ENCODE measurements at regions not wholly inside any gene's neighbourhood (a gene's known extent, or its start where the extent isn't known, plus 50 kb on each side); places are given as distances from the start of the nearest gene placed in this dataset.

DNA sequence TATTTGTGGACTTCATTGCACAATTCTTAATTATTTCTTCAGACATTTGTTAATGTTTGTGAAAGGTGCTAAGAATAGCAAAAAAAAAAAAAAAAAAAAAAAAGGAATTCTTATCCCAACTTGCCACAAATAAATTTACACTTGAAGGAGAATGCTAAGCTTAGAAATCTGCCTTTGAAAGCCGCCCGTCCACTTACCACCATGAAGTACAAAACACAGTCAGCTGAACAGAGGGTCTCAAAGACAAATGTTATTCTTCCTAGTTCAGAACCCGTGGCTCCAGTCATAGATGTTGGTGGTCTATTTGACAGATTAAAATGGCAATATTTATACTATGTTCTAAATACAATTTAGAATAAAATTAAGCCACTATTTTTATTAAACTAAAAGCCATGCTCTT lies 141.2 kb downstream of the ELAPOR2 start:
- DNase-seq = no peak
- Mint-ChIP-seq H3K27ac (no peak overlapping the region), H3K4me1 (ENCODE audit: low read depth) (no peaks in the 10 kb centered on the region), H3K36me3 (ENCODE audit: low read depth) (no peaks in the 10 kb centered on the region), H3K27me3 (peaks cover 9% of the 10 kb centered on the region), H3K4me3 (no peak overlapping the region), H3K9me3 (no peaks in the 10 kb centered on the region)
- no peak for TF ChIP-seq CTCF (IDR thresholded peaks at IDR 0.05)
- ChIA-PET CTCF (interaction anchor here (1.0 to 1.1 kb wide), 2 partner anchors 230 to 263 kb away, joined by 3 to 4 read pairs; no protein-coding TSS in a partner anchor), POLR2A (no interaction called here)
- no peaks in the 10 kb centered on the region for H3K4me1 ChIP-seq (ENCODE audit: insufficient read depth, low read length)
- H3K27me3 ChIP-seq (ENCODE audit: control insufficient read depth in 1 of 2, insufficient read depth in 2 of 2, low read length in 2 of 2) = no peaks in the 10 kb centered on the region
- intact Hi-C loops (cut with DNase I, micrococcal nuclease) = no loop called here
- no peaks in the 10 kb centered on the region for H3K9me3 ChIP-seq (ENCODE audit: control insufficient read depth in 1 of 2, insufficient read depth in 1 of 2, low read length in 2 of 2)
- no peak overlapping the region for H3K4me3 ChIP-seq (ENCODE audit: low read length)
- no peaks in the 10 kb centered on the region for H3K36me3 ChIP-seq (ENCODE audit: insufficient read depth, low read length)
- no peak overlapping the region for H3K27ac ChIP-seq (ENCODE audit: low read depth in 1 of 2, low read length in 2 of 2)
- no peak for ATAC-seq (ENCODE audit: poor library complexity)

GRCh38 chr7:86916277-86916825 lies 143.1 kb downstream of the ELAPOR2 start:
- H3K4me3 ChIP-seq (ENCODE audit: low read length) = no peak overlapping the region
- H3K4me3 Mint-ChIP-seq = no peak overlapping the region
- no peak for DNase-seq
- intact Hi-C loops (cut with DNase I, micrococcal nuclease) = no loop called here
- no peak for ATAC-seq (ENCODE audit: poor library complexity)
- no peak overlapping the region for H3K27ac Mint-ChIP-seq
- H3K27me3 ChIP-seq (ENCODE audit: control insufficient read depth in 1 of 2, insufficient read depth in 2 of 2, low read length in 2 of 2) = no peaks in the 10 kb centered on the region
- H3K4me1 ChIP-seq (ENCODE audit: insufficient read depth, low read length) = no peaks in the 10 kb centered on the region
- no peak overlapping the region for H3K27ac ChIP-seq (ENCODE audit: low read depth in 1 of 2, low read length in 2 of 2)
- no peak for TF ChIP-seq CTCF (IDR thresholded peaks at IDR 0.05)
- no peaks in the 10 kb centered on the region for H3K9me3 Mint-ChIP-seq
- POLR2A ChIA-PET = no interaction called here
- no peaks in the 10 kb centered on the region for H3K36me3 Mint-ChIP-seq (ENCODE audit: low read depth)
- peaks cover 11% of the 10 kb centered on the region for H3K27me3 Mint-ChIP-seq
- no peaks in the 10 kb centered on the region for H3K9me3 ChIP-seq (ENCODE audit: control insufficient read depth in 1 of 2, insufficient read depth in 1 of 2, low read length in 2 of 2)
- H3K4me1 Mint-ChIP-seq (ENCODE audit: low read depth) = no peaks in the 10 kb centered on the region
- CTCF ChIA-PET = interaction anchor here (2.7 kb wide), 1 partner anchor 10 kb away, joined by 11 read pairs; no protein-coding TSS in a partner anchor
- H3K36me3 ChIP-seq (ENCODE audit: insufficient read depth, low read length) = no peaks in the 10 kb centered on the region

DNA sequence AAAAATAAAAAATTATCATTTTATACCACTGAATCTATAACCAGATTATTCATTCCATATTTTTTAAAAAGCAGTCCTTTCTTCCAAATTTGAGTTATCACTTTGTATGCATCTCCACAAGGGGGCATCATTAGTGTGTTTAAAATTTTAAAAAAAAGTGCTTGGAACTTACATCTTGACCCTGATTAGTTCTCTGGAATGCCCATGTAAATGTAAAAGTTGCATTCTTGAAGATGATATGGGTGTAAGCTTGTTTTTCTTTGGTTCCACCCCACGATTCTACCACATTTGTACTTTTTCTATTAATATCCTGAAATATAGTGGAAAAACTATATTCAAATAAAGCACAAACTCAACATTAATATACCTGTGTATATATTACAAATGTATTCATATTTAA lies 144.9 kb downstream of the ELAPOR2 start:
- DNase-seq (peak in 3 of 14 experiments; percentile 11 to 27 (median 16)), ATAC-seq (ENCODE audit: poor library complexity) (no peak)
- no peaks in the 10 kb centered on the region for H3K4me1 ChIP-seq (ENCODE audit: insufficient read depth, low read length)
- H3K9me3 Mint-ChIP-seq = no peaks in the 10 kb centered on the region
- ChIA-PET CTCF (interaction anchor here (1.0 to 2.7 kb wide), 3 partner anchors 9 to 234 kb away, joined by 3 to 11 read pairs (median 3); no protein-coding TSS in a partner anchor), POLR2A (no interaction called here)
- TF ChIP-seq CTCF (IDR thresholded peaks at IDR 0.05) = peak; percentile 56
- H3K27me3 ChIP-seq (ENCODE audit: control insufficient read depth in 1 of 2, insufficient read depth in 2 of 2, low read length in 2 of 2) = no peaks in the 10 kb centered on the region
- no peak overlapping the region for H3K4me3 ChIP-seq (ENCODE audit: low read length)
- no peaks in the 10 kb centered on the region for H3K4me1 Mint-ChIP-seq (ENCODE audit: low read depth)
- no peaks in the 10 kb centered on the region for H3K9me3 ChIP-seq (ENCODE audit: control insufficient read depth in 1 of 2, insufficient read depth in 1 of 2, low read length in 2 of 2)
- no peaks in the 10 kb centered on the region for H3K36me3 Mint-ChIP-seq (ENCODE audit: low read depth)
- H3K4me3 Mint-ChIP-seq = no peak overlapping the region
- no peak overlapping the region for H3K27ac ChIP-seq (ENCODE audit: low read depth in 1 of 2, low read length in 2 of 2)
- intact Hi-C loops (cut with DNase I, micrococcal nuclease) = loop anchor here in 1 of 2 experiments (5.0 kb wide), 1 partner anchor 503 kb away; no protein-coding TSS in a partner anchor
- H3K27me3 Mint-ChIP-seq = peaks cover 9% of the 10 kb centered on the region
- H3K27ac Mint-ChIP-seq = no peak overlapping the region
- no peaks in the 10 kb centered on the region for H3K36me3 ChIP-seq (ENCODE audit: insufficient read depth, low read length)
